Retinal pigment epithelial cell (primary cell): ENCODE measurements at regions not wholly inside any gene's neighbourhood (a gene's known extent, or its start where the extent isn't known, plus 50 kb on each side); places are given as distances from the start of the nearest gene placed in this dataset.
"Not testable (repeated sequence)": the region's sequence is repeated elsewhere in the genome, so short reads cannot be mapped to it uniquely, and the experiment has no call there.

Experiments used
- DNase-seq: peaks from one replicate; pipeline ENCODE4 v3.0.0-alpha.2; 2010; ENCODE audit warnings: low read depth
- H3K4me3 ChIP-seq: 2 replicates; pipeline ENCODE4 v1.5.1; 2011; ENCODE audit warnings: mild to moderate bottlenecking, low read length, control low read depth, moderate library complexity
- CTCF ChIP-seq: conservative IDR thresholded peaks from 2 replicates; pipeline ENCODE4 v1.5.1; 2011; ENCODE audit warnings: low read depth, low read length, control low read depth, inconsistent platforms

- TF ChIP-seq CTCF: no peak
- no peak overlapping the region for H3K4me3 ChIP-seq
- no peak for DNase-seq
Measured at GRCh38 chr2:75309596-75310463, 110.5 kb upstream of the TACR1 start.

- H3K4me3 ChIP-seq: no peak overlapping the region
- no peak for DNase-seq
- no peak for TF ChIP-seq CTCF
Measured at GRCh38 chr2:75303227-75303626, 103.9 kb upstream of the TACR1 start.

GRCh38 chr2:75294362-75294761 lies 95.0 kb upstream of the TACR1 start:
- H3K4me3 ChIP-seq: no peak overlapping the region
- no peak for TF ChIP-seq CTCF
- no peak for DNase-seq

GRCh38 chr2:75292826-75293225 lies 93.5 kb upstream of the TACR1 start:
- no peak overlapping the region for H3K4me3 ChIP-seq
- no peak for TF ChIP-seq CTCF
- DNase-seq: peak; percentile 60

- peak; percentile 62 for TF ChIP-seq CTCF
- H3K4me3 ChIP-seq: no peak overlapping the region
- no peak for DNase-seq
Measured at GRCh38 chr2:75290600-75291150, 91.4 kb upstream of the TACR1 start.

GRCh38 chr2:75289771-75290170 lies 90.5 kb upstream of the TACR1 start:
- TF ChIP-seq CTCF: no peak
- H3K4me3 ChIP-seq: no peak overlapping the region
- DNase-seq: no peak

GRCh38 chr2:75289178-75289577 lies 89.9 kb upstream of the TACR1 start:
- DNase-seq, H3K4me3 ChIP-seq: not testable (repeated sequence)
